ENCODE measurements at regions not wholly inside any gene's neighbourhood (a gene's known extent, or its start where the extent isn't known, plus 50 kb on each side); places are given as distances from the start of the nearest gene placed in this dataset.

DNA sequence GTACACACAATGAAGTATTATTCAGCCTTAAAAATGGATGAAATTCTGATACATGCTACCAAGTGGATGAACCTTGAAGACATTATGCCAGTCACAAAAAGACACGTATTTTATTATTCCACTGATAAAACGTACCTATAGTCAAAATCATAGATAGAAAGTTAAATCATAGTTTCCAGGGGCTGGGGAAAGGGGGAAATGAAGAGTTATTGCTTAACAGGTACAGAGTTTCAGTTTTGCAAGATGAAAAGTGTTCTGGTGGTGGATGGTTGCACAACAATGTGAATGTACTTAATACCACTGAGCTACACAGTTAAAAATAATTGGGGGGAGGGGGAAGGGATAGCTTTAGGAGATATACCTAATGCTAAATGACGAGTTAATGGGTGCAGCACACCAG lies 63.5 kb upstream of the FOXN2 start:
- DNase-seq (ENCODE audit: low spot score) (no peak), FAIRE-seq (no peak)

DNA sequence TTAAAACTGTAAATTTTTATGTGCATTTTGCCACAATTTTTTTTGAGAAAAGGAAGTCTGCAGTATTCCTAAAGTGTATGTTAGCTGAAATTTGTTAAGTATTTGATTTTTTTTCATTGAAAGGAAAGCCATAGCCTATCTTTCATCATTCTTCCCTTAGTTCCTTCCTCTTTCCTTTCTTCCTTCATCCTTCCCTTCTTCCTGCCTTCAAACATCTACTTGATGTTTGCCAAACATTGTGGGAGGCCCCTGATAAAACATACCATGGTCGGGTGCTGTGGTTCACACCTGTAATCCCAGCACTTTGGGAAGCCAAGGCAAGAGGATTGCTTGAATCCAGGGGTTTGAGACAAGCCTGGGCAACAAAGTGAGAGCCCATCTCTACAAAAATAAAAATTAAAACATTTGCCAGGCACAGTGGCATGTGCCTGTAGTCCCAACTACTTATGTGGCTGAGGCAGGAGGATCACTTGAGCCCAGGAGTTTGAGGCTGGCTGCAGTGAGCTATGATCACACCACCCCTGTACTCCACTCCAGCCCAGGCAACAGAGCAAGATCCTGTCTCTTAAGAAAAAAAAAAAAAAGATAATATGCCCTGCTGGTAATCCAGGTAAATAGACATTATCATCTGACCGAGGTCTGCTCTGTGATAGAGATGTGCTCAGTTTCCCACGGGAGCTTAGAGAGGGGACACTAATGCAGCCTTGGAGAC lies 62.9 kb upstream of the FOXN2 start:
- DNase-seq (ENCODE audit: low spot score) (no peak), FAIRE-seq (no peak)

DNA sequence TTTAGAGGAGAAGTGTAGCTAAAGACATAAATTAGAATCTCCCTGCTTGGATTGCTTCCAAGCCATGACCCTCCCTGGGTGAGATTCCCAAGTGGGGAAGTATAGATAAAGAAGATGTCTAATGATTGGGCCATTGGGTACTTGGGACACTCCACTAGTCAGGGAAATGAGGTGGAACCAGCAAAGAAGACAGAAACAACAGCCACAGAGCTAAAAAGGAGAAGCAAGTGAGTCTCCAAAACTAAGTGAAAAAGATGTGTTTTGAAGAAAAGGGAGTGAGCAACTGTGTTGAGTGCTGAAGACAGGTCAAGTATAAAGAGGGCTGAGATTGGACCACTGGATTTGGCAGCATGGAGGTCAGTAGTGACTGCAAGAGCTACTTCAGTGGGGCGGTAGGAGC lies 61.2 kb upstream of the FOXN2 start:
- no peak for DNase-seq (ENCODE audit: low spot score)

DNA sequence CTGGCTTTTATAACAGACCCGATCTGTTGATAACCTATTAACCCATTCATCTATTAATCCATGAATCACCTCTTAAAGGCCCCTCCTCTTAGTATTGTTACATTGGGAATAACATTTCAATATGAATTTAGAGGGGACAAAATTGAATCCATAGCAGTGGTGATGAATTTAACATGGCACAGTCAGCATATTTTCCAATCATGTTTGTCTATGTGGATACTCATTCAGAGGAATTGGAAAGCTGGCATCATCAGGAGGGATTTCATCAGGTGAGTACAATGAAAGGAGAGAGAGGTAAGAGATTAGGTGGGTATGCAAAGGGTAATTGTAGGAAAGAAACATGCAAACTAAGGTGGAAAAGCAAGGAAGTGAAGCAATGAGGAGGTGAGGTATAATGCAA lies 59.6 kb upstream of the FOXN2 start:
- DNase-seq (ENCODE audit: low spot score) = no peak
- no peak for FAIRE-seq

More for the DNA sequence above, 61.2 kb upstream of the FOXN2 start:
- FAIRE-seq = no peak

DNA sequence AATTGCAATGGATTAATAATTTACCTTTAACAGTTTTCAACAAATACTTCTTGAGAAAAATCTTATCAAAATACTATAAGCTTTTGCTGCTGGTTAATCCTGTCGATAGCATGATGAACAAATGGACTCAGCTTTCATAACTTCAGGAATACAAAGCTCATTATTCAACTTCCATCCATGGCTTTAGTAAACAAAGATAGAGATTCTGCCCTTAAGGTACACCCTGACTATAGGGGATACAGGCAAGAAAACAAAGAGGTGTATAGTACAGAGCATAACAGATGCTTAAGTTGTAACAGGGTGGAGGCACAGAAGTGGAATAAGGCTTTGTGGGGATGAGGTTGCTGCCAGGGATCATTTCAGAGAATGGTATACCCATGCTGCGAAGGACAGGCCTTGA lies 57.0 kb upstream of the FOXN2 start:
- no peak for DNase-seq (ENCODE audit: low spot score)
- FAIRE-seq = no peak

DNA sequence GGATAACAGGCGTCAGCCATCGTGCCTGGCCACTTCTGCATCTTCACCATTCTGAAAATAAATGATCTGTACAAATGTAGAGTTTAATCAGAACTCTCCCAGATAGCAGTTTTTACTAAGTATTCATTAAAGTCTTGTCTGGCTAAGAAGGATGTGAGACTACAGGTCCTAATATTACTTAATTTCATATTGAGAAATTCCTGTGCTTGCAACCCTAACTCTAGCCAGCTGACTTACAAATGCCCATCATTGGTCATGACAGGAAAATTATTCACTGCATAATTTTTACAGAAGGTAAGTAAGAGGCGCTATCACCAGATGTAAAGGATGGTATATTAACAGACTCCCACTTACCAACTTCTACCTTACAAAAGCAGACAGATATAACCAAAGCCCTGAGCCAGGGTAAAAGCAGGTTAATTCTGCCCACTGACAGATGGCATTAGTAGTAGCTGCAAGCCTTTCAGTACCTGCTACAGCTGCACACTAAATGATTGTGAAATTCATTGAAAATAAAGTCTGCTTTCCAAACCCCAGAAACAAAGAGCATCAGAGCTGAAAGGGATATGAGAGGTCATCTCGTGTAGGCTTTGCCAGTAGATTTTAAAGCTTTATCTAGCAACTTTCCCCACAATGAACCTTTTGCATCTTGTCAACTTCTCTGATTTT lies 55.9 kb upstream of the FOXN2 start:
- FAIRE-seq (no peak), DNase-seq (ENCODE audit: low spot score) (no peak)

DNA sequence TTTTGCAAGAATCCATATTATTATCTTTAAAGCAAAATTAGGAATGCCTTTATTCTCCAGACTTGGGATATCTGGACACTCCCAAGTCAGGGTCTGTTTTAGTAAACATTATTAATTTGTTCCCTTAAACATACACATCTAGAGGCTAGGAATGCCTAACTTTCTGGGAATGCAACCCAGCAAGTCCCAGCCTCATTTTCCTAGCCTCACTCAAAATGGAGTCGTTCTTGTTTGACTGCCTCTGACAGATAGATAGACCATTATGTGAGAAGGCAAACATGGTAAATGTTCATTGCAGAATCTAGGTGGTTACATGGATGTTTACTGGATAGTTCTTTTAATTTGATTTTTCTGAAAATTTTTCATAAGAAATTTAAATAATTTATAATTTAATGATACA lies 54.7 kb upstream of the FOXN2 start:
- FAIRE-seq (no peak), DNase-seq (ENCODE audit: low spot score) (no peak)

DNA sequence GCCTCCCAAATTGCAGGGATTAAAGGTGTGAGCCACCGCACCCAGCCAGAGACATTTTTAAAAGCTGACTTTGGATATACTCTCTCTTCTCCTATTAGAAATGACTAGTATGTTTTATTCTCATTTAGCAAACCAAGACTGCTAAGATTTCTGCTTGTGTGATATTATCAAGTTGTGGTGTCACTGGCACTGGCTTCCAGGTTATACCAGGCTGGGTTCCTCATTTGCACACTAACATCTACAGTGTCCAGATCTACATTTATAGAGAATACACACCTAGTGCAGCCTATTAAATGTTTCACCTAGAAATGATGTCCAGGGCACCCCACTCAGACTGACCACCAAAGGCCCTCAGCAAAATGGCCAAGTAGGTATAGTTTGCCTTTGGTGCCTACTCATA lies 49.9 kb upstream of the FOXN2 start:
- DNase-seq (ENCODE audit: low spot score) (no peak), FAIRE-seq (no peak)
